ENCODE measurements at regions not wholly inside any gene's neighbourhood (a gene's known extent, or its start where the extent isn't known, plus 50 kb on each side); places are given as distances from the start of the nearest gene placed in this dataset.
"Not testable (repeated sequence)": the region's sequence is repeated elsewhere in the genome, so short reads cannot be mapped to it uniquely, and the experiment has no call there.

- H3K4me3 Mint-ChIP-seq; DNase-seq; intact Hi-C loops (cut with micrococcal nuclease); H3K9me3 Mint-ChIP-seq; H3K36me3 Mint-ChIP-seq (ENCODE audit: low read depth); H3K4me1 Mint-ChIP-seq (ENCODE audit: low read depth); H3K27me3 Mint-ChIP-seq (ENCODE audit: low read depth); CTCF ChIA-PET; H3K27ac Mint-ChIP-seq: not testable (repeated sequence)
Observed at GRCh38 chr16:60605652-60606051, 1430.6 kb downstream of the CDH8 start.

- Mint-ChIP-seq H3K36me3 (ENCODE audit: low read depth) (no peaks in the 10 kb centered on the region), H3K27ac (no peak overlapping the region), H3K9me3 (peaks cover 4% of the 10 kb centered on the region), H3K27me3 (ENCODE audit: low read depth) (no peaks in the 10 kb centered on the region), H3K4me1 (ENCODE audit: low read depth) (no peaks in the 10 kb centered on the region), H3K4me3 (no peak overlapping the region)
- intact Hi-C loops (cut with micrococcal nuclease): no loop called here
- DNase-seq: no peak
- CTCF ChIA-PET: no interaction called here
Observed at GRCh38 chr16:60605176-60605575, 1431.1 kb downstream of the CDH8 start.

- Mint-ChIP-seq H3K4me1 (ENCODE audit: low read depth) (no peaks in the 10 kb centered on the region), H3K27me3 (ENCODE audit: low read depth) (no peaks in the 10 kb centered on the region), H3K4me3 (no peak overlapping the region), H3K9me3 (peaks cover 13% of the 10 kb centered on the region), H3K27ac (no peak overlapping the region), H3K36me3 (ENCODE audit: low read depth) (no peaks in the 10 kb centered on the region)
- no peak for DNase-seq
- CTCF ChIA-PET: no interaction called here
- intact Hi-C loops (cut with micrococcal nuclease): no loop called here
Observed at GRCh38 chr16:60586493-60586892, 1449.7 kb downstream of the CDH8 start.

- no peaks in the 10 kb centered on the region for H3K27me3 Mint-ChIP-seq (ENCODE audit: low read depth)
- H3K9me3 Mint-ChIP-seq: peaks cover 6% of the 10 kb centered on the region
- CTCF ChIA-PET: no interaction called here
Observed at GRCh38 chr16:60582528-60582927, 1453.7 kb downstream of the CDH8 start.

GRCh38 chr16:60566901-60567300 lies 1469.3 kb downstream of the CDH8 start:
- no peak overlapping the region for H3K4me3 Mint-ChIP-seq
- H3K4me1 Mint-ChIP-seq (ENCODE audit: low read depth): no peaks in the 10 kb centered on the region
- CTCF ChIA-PET: no interaction called here
- no peaks in the 10 kb centered on the region for H3K36me3 Mint-ChIP-seq (ENCODE audit: low read depth)
- H3K9me3 Mint-ChIP-seq: peaks cover 2% of the 10 kb centered on the region
- intact Hi-C loops (cut with micrococcal nuclease): no loop called here
- H3K27ac Mint-ChIP-seq: no peak overlapping the region
- no peaks in the 10 kb centered on the region for H3K27me3 Mint-ChIP-seq (ENCODE audit: low read depth)
- no peak for DNase-seq

More at GRCh38 chr16:60582528-60582927, 1453.7 kb downstream of the CDH8 start:
- Mint-ChIP-seq H3K4me1 (ENCODE audit: low read depth) (no peaks in the 10 kb centered on the region), H3K36me3 (ENCODE audit: low read depth) (no peaks in the 10 kb centered on the region), H3K4me3 (no peak overlapping the region), H3K27ac (no peak overlapping the region)
- intact Hi-C loops (cut with micrococcal nuclease): no loop called here
- no peak for DNase-seq

- Mint-ChIP-seq H3K4me1 (ENCODE audit: low read depth) (no peaks in the 10 kb centered on the region), H3K4me3 (no peak overlapping the region), H3K27ac (no peak overlapping the region), H3K27me3 (ENCODE audit: low read depth) (no peaks in the 10 kb centered on the region), H3K9me3 (peaks cover 5% of the 10 kb centered on the region), H3K36me3 (ENCODE audit: low read depth) (no peaks in the 10 kb centered on the region)
- DNase-seq: no peak
- intact Hi-C loops (cut with micrococcal nuclease): no loop called here
- CTCF ChIA-PET: no interaction called here
Observed at GRCh38 chr16:60564588-60564987, 1471.7 kb downstream of the CDH8 start.

DNA sequence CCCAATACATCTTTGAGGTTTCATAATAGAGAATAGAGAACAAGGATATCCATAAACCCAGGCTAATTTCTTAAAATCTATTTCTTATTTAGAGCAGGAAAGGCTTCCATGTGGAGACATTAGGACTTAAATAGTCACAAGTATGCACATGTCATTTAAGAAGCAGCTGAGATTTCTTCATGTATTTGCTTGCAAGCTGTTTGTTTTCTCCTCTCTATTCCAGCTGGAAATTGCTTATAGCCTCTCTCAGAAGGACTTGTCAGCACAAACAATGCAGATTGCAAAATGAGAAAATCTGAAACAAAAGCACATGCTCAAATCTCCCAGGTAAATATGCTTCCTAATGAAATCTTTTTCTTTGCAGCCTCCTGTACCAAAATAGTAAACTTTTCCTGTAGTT lies 1473.1 kb downstream of the CDH8 start:
- DNase-seq: no peak
- Mint-ChIP-seq H3K36me3 (ENCODE audit: low read depth) (no peaks in the 10 kb centered on the region), H3K9me3 (peaks cover 5% of the 10 kb centered on the region), H3K27ac (no peak overlapping the region), H3K27me3 (ENCODE audit: low read depth) (no peaks in the 10 kb centered on the region), H3K4me1 (ENCODE audit: low read depth) (no peaks in the 10 kb centered on the region), H3K4me3 (no peak overlapping the region)
- intact Hi-C loops (cut with micrococcal nuclease): no loop called here
- CTCF ChIA-PET: no interaction called here

GRCh38 chr16:60558936-60559335 lies 1477.3 kb downstream of the CDH8 start:
- no peaks in the 10 kb centered on the region for H3K27me3 Mint-ChIP-seq (ENCODE audit: low read depth)
- DNase-seq: no peak
- CTCF ChIA-PET: no interaction called here
- peaks cover 11% of the 10 kb centered on the region for H3K9me3 Mint-ChIP-seq
- H3K4me1 Mint-ChIP-seq (ENCODE audit: low read depth): no peaks in the 10 kb centered on the region
- H3K4me3 Mint-ChIP-seq: no peak overlapping the region
- H3K36me3 Mint-ChIP-seq (ENCODE audit: low read depth): no peaks in the 10 kb centered on the region
- intact Hi-C loops (cut with micrococcal nuclease): no loop called here
- no peak overlapping the region for H3K27ac Mint-ChIP-seq

GRCh38 chr16:60553090-60553757 lies 1483.0 kb downstream of the CDH8 start:
- intact Hi-C loops (cut with micrococcal nuclease): no loop called here
- Mint-ChIP-seq H3K27ac (no peak overlapping the region), H3K27me3 (ENCODE audit: low read depth) (no peaks in the 10 kb centered on the region), H3K36me3 (ENCODE audit: low read depth) (no peaks in the 10 kb centered on the region), H3K4me1 (ENCODE audit: low read depth) (no peaks in the 10 kb centered on the region), H3K4me3 (no peak overlapping the region), H3K9me3 (peaks cover 10% of the 10 kb centered on the region)
- CTCF ChIA-PET: no interaction called here
- no peak for DNase-seq

- Mint-ChIP-seq H3K4me1 (ENCODE audit: low read depth) (no peaks in the 10 kb centered on the region), H3K27me3 (ENCODE audit: low read depth) (no peaks in the 10 kb centered on the region), H3K9me3 (peaks cover 2% of the 10 kb centered on the region), H3K27ac (no peak overlapping the region), H3K4me3 (no peak overlapping the region), H3K36me3 (ENCODE audit: low read depth) (no peaks in the 10 kb centered on the region)
- intact Hi-C loops (cut with micrococcal nuclease): no loop called here
- DNase-seq: no peak
- CTCF ChIA-PET: no interaction called here
Observed at GRCh38 chr16:60541535-60541934, 1494.7 kb downstream of the CDH8 start.

DNA sequence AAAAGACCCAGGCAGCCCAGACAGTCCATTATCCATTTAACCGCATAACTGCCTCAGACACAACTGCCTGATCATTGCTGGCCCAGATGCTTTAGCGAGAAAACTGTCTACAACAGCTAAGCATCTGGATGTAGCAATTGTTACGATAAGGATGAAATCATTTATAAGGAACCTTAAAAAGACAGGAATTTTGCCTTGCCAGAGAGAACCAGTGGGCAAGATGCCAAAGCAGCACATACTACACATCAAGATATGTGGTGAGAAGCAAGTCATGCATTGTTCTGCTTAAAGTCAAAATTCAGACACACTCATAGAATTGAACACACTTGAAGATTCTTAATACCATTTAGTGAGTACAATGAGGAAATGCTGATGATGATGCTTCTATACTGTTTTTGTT lies 1525.3 kb downstream of the CDH8 start:
- H3K4me1 Mint-ChIP-seq (ENCODE audit: low read depth): no peaks in the 10 kb centered on the region
- DNase-seq: no peak
- H3K4me3 Mint-ChIP-seq: no peak overlapping the region
- peaks cover 1% of the 10 kb centered on the region for H3K9me3 Mint-ChIP-seq
- CTCF ChIA-PET: no interaction called here
- intact Hi-C loops (cut with micrococcal nuclease): no loop called here
- no peaks in the 10 kb centered on the region for H3K36me3 Mint-ChIP-seq (ENCODE audit: low read depth)
- no peak overlapping the region for H3K27ac Mint-ChIP-seq
- no peaks in the 10 kb centered on the region for H3K27me3 Mint-ChIP-seq (ENCODE audit: low read depth)

- DNase-seq: no peak
- Mint-ChIP-seq H3K27ac (no peak overlapping the region), H3K4me1 (ENCODE audit: low read depth) (no peaks in the 10 kb centered on the region), H3K9me3 (no peaks in the 10 kb centered on the region), H3K36me3 (ENCODE audit: low read depth) (no peaks in the 10 kb centered on the region), H3K4me3 (no peak overlapping the region), H3K27me3 (ENCODE audit: low read depth) (no peaks in the 10 kb centered on the region)
- CTCF ChIA-PET: no interaction called here
- intact Hi-C loops (cut with micrococcal nuclease): no loop called here
Observed at GRCh38 chr16:60510208-60510607, 1526.0 kb downstream of the CDH8 start.

DNA sequence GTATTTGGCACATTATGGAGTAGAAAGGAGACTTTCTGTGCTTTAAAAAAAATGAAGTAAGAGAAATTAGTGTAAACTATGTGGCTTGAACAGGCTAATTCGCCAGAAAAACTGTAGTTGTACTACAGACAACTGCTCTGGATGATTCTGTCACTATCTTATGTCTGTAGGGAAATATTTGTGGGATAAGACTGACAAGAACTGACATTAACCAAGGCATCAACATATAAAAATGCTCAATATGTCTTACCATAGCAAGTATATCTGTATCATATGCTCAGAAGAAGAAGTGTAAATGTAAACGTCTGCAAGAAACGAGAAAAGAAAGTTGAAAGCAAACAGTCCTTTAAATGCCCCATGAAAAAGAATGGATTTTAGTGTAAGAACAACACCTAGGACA lies 1545.0 kb downstream of the CDH8 start:
- Mint-ChIP-seq H3K4me3 (no peak overlapping the region), H3K4me1 (ENCODE audit: low read depth) (no peaks in the 10 kb centered on the region), H3K27ac (no peak overlapping the region), H3K27me3 (ENCODE audit: low read depth) (no peaks in the 10 kb centered on the region), H3K36me3 (ENCODE audit: low read depth) (no peaks in the 10 kb centered on the region), H3K9me3 (no peaks in the 10 kb centered on the region)
- intact Hi-C loops (cut with micrococcal nuclease): no loop called here
- no peak for DNase-seq
- CTCF ChIA-PET: no interaction called here
